SIG-M5 treated with dmso at 0.1 percent for 504 hours (cell line): ENCODE measurements at regions not wholly inside any gene's neighbourhood (a gene's known extent, or its start where the extent isn't known, plus 50 kb on each side); places are given as distances from the start of the nearest gene placed in this dataset.

Source experiments
- DNase-seq: peaks from one replicate; lab custom pipeline; 2025; ENCODE audit not compliant: unreplicated experiment; lab: John Stamatoyannopoulos, UW

GRCh38 chrX:147693511-147693910 lies 218.2 kb upstream of the FMR1 start:
- no peak for DNase-seq

DNA sequence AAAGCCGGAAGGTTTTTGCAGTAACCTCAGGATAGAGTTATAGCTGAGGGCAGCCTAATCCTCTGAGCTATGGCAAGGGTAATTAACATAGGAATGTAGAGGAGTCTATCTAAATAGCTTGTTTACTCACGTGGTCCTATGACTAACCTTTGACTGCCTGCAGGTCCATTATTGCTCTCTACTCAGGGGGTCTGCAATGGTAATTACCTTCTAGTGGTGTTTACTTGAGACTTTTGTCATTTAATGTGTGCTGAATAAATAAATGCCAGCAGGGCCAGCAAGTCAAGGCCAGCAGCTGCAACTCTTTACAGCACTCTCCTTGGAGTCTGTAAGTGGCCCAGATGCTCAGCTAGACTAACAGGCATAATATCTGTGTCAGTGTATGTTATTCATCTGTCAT lies 212.7 kb upstream of the FMR1 start:
- no peak for DNase-seq

- DNase-seq: no peak
Observed at GRCh38 chrX:147710301-147710700, 201.4 kb upstream of the FMR1 start.

- DNase-seq: no peak
Observed at GRCh38 chrX:147733369-147733768, 178.3 kb upstream of the FMR1 start.

DNA sequence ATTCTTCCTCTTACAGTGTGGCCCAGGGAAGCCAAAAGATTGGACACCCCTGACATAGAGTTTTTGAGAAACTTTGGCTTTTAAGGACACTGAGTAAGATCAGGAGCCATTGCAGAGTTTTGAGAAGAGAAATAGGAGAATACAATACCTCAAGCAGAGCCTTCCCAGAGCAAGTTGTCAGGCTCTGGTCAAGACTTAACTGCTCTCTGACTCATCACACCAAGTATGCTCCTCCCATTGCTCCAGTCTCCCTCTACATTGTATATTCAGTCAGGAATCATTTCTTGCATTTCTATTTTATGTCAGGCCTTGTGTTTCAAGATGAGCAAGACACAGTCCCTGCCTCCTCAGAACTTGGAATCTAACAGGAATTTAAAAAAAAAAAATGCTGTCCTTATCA lies 176.4 kb upstream of the FMR1 start:
- no peak for DNase-seq

DNA sequence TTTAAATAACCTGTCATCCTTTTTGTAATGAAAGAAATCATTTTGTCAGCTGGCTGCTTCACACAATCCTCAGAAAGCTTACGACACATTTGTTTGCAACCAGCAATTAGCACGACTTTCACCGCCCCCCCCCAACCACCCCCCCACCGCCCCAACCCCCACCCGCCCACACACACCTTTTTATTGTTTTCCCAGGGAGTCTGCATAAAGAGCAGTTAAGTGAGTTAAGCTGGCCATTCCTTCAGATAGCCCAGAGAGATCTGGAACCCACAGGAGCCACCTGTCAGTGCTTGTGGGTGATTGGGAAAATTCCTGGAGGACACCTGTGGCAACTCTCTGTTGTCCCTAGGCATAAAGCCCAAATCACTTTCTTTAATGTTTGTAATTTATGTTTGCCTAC lies 175.7 kb upstream of the FMR1 start:
- no peak for DNase-seq

- no peak for DNase-seq
Observed at GRCh38 chrX:147737690-147738089, 174.0 kb upstream of the FMR1 start.

GRCh38 chrX:147738265-147738664 lies 173.5 kb upstream of the FMR1 start:
- no peak for DNase-seq

- no peak for DNase-seq
Observed at GRCh38 chrX:147739196-147739595, 172.5 kb upstream of the FMR1 start.

- no peak for DNase-seq
Observed at GRCh38 chrX:147741776-147742175, 169.9 kb upstream of the FMR1 start.

DNA sequence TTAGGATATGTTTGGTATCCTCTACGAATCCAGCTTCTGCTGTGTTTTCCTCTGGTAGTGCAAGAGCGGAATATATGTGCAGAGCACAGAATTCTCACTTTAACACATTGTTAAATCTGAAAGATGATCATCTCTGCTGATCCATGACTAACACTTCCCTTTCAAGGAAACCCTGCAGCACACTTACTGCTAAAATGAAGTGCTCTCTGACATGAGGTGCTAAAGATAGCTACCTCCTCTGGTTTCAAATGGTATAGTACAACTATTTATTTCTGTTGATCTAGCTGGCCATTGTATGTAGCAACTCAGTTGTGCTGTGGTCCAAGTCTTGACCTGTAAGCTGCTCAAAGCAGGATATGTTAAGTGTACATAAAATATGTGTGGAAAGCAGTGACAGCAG lies 162.4 kb upstream of the FMR1 start:
- no peak for DNase-seq

GRCh38 chrX:147757750-147758149 lies 154.0 kb upstream of the FMR1 start:
- DNase-seq: no peak

DNA sequence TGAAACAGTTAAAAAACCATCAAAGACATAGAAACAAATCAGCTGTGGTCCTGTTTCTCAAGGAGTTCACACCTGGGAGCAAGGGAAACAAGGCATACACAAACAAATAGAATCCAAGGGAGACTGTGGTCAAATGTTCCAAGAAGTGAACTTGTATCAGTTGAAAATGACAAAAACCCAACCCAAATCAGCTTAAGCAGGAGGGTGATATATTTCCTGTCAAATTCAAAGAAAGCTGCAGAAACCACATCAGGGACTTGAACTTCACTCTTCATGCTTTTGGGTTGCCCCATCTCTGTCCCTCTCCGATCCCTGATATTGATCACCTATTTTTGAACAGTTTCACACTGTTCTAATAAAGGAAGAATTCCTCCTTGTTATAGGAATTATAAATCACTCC lies 148.6 kb upstream of the FMR1 start:
- no peak for DNase-seq

DNA sequence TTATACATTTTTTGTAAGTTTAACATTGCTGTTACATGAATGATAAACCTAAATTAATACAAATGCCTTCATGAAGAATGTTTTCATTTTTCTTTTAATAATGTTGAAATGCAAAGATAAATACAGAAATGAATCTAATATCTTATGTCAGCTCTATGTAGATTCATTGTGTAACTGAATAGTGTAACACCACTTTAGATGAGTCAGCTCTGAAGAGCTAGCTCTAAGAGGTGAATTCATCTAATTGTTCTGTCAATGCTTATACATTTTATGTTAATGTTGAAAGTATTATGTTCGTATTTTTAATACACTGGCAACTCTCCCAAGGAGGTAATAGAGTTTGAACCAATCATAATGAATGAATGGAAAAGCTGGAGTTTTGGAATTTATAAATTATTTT lies 146.9 kb upstream of the FMR1 start:
- DNase-seq: no peak

GRCh38 chrX:147770858-147771257 lies 140.9 kb upstream of the FMR1 start:
- no peak for DNase-seq

GRCh38 chrX:147776988-147777387 lies 134.7 kb upstream of the FMR1 start:
- DNase-seq: no peak

DNA sequence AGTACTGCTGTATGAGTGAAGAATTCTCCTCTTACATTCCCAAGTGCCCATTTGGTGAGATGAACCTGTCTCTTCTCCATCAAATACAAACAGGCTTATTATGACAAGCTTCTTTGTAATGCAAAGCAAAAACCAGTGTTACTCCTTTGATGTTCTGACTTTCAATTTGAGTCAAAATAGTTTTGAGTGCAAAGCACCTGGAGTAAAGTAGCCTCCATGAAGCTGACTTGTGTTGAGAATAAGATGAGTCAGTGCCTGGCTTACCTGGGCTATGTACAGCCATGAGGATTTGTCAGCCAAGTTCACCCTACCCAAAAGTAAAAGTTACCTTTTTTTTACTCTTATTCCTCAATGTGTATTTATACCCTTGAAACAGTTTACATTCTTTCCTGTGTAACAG lies 132.5 kb upstream of the FMR1 start:
- DNase-seq: no peak

DNA sequence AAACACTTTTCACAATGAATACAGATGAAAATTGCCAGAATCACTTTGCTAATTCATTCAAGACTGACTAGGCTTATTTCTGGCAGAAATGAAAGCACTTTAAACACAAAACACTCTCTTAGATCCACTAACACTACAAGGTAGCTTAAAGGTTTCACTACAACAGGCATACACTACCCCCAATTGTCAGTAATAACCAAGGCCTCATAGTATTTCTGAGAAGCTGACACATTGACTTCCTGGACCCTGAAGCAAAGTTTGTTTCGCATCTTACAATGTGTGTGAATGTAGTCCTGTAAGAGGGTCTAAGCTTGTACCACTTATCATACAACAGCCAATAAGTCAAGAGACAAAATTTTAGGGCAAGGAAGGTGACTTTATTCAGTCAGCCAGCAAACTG lies 129.9 kb upstream of the FMR1 start:
- DNase-seq: no peak

- DNase-seq: no peak
Observed at GRCh38 chrX:147788641-147789350, 122.9 kb upstream of the FMR1 start.

GRCh38 chrX:147800663-147801062 lies 111.1 kb upstream of the FMR1 start:
- no peak for DNase-seq

GRCh38 chrX:147803948-147804347 lies 107.8 kb upstream of the FMR1 start:
- DNase-seq: peak; percentile 21

GRCh38 chrX:147811803-147812202 lies 99.9 kb upstream of the FMR1 start:
- no peak for DNase-seq

- no peak for DNase-seq
Observed at GRCh38 chrX:147827070-147827469, 84.6 kb upstream of the FMR1 start.
